ENCODE measurements at regions not wholly inside any gene's neighbourhood (a gene's known extent, or its start where the extent isn't known, plus 50 kb on each side); places are given as distances from the start of the nearest gene placed in this dataset.

- no peak overlapping the region for H3K4me3 ChIP-seq (ENCODE audit: low read depth, low read length)
- TF ChIP-seq CTCF (IDR thresholded peaks at IDR 0.05; ENCODE audit: insufficient read depth, low read depth, low read length, missing control alignments), result no peak
- no peak for DNase-seq (ENCODE audit: low read depth)
These were observed 185.1 kb downstream of the SCG2 start for GRCh38 chr2:223416815-223417610.

- no peak overlapping the region for H3K4me3 ChIP-seq (ENCODE audit: low read depth, low read length)
- TF ChIP-seq CTCF (IDR thresholded peaks at IDR 0.05; ENCODE audit: insufficient read depth, low read depth, low read length, missing control alignments), result no peak
- DNase-seq (ENCODE audit: low read depth), result no peak
These were observed 184.0 kb downstream of the SCG2 start for GRCh38 chr2:223418131-223418530.

GRCh38 chr2:223418604-223419199 is 183.5 kb downstream of the SCG2 start:
- no peak overlapping the region for H3K4me3 ChIP-seq (ENCODE audit: low read depth, low read length)
- no peak for TF ChIP-seq CTCF (IDR thresholded peaks at IDR 0.05; ENCODE audit: insufficient read depth, low read depth, low read length, missing control alignments)
- DNase-seq (ENCODE audit: low read depth), result no peak

- H3K4me3 ChIP-seq (ENCODE audit: low read depth, low read length), result no peak overlapping the region
- no peak for DNase-seq (ENCODE audit: low read depth)
- no peak for TF ChIP-seq CTCF (IDR thresholded peaks at IDR 0.05; ENCODE audit: insufficient read depth, low read depth, low read length, missing control alignments)
These were observed 182.1 kb downstream of the SCG2 start for GRCh38 chr2:223420048-223420447.

- no peak overlapping the region for H3K4me3 ChIP-seq (ENCODE audit: low read depth, low read length)
- TF ChIP-seq CTCF (IDR thresholded peaks at IDR 0.05; ENCODE audit: insufficient read depth, low read depth, low read length, missing control alignments), result no peak
- DNase-seq (ENCODE audit: low read depth), result no peak
These were observed 170.7 kb downstream of the SCG2 start for GRCh38 chr2:223431479-223431878.

- no peak for TF ChIP-seq CTCF (IDR thresholded peaks at IDR 0.05; ENCODE audit: insufficient read depth, low read depth, low read length, missing control alignments)
- no peak overlapping the region for H3K4me3 ChIP-seq (ENCODE audit: low read depth, low read length)
- DNase-seq (ENCODE audit: low read depth), result no peak
These were observed 168.7 kb downstream of the SCG2 start for GRCh38 chr2:223433461-223433860.
